Osteocyte (in vitro differentiated cells): ENCODE measurements at regions not wholly inside any gene's neighbourhood (a gene's known extent, or its start where the extent isn't known, plus 50 kb on each side); places are given as distances from the start of the nearest gene placed in this dataset.
"Not testable (repeated sequence)": the region's sequence is repeated elsewhere in the genome, so short reads cannot be mapped to it uniquely, and the experiment has no call there.

Experiments used
- DNase-seq: peaks from one replicate; pipeline ENCODE4 v3.0.0; 2021; ENCODE audit warnings: mixed read lengths; ENCODE audit not compliant: unreplicated experiment; ENCODE audit errors: extremely low spot score
- H3K27ac Mint-ChIP-seq: one replicate; pipeline ENCODE4 v1.8.0; 2021; ENCODE audit warnings: mild to moderate bottlenecking, mixed read lengths; ENCODE audit not compliant: unreplicated experiment
- H3K27me3 Mint-ChIP-seq: one replicate; pipeline ENCODE4 v1.8.0; 2021; ENCODE audit warnings: mixed read lengths; ENCODE audit not compliant: unreplicated experiment
- H3K36me3 Mint-ChIP-seq: one replicate; pipeline ENCODE4 v1.8.0; 2021; ENCODE audit warnings: mixed read lengths; ENCODE audit not compliant: unreplicated experiment
- H3K4me1 Mint-ChIP-seq: one replicate; pipeline ENCODE4 v1.8.0; 2021; ENCODE audit warnings: mixed read lengths; ENCODE audit not compliant: unreplicated experiment
- H3K4me3 Mint-ChIP-seq: one replicate; pipeline ENCODE4 v1.8.0; 2021; ENCODE audit warnings: mild to moderate bottlenecking, moderate library complexity, mixed read lengths; ENCODE audit not compliant: unreplicated experiment
- H3K9me3 Mint-ChIP-seq: one replicate; pipeline ENCODE4 v1.8.0; 2021; ENCODE audit warnings: mixed read lengths; ENCODE audit not compliant: unreplicated experiment
- TF ChIP-seq, protein P1 (sequence below): fragments of 200-600 bp; sonication (generic); IDR thresholded peaks from 2 replicates; pipeline ENCODE4 v1.5.0; 2021; ENCODE audit warnings: antibody characterized with exemption, mild to moderate bottlenecking, moderate library complexity

DNA sequence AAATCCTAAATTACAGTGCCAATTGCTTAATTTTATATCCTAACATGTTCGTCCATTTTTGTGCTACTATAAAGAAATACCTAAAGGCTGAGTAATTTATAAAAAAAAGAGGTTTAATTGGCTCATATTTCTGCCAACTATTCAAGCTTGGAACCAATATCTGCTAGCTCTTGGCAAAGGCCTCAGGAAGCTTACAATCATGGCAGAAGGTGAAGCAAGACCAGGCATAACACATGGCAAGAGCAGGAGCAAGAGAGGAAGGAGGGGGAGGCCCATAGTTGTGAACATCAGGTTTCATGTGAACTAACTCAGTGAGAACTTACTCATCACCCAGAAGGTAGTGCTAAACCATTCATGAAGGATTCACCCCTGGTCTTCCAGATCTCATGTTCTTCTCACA, 494.3 kb downstream of the CCER1 start:
- Mint-ChIP-seq H3K27me3 (no peaks in the 10 kb centered on the region), H3K36me3 (no peaks in the 10 kb centered on the region), H3K27ac (no peak overlapping the region), H3K4me1 (peaks cover 2% of the 10 kb centered on the region), H3K4me3 (no peak overlapping the region), H3K9me3 (peaks cover 4% of the 10 kb centered on the region)
- TF ChIP-seq, protein P1, sequence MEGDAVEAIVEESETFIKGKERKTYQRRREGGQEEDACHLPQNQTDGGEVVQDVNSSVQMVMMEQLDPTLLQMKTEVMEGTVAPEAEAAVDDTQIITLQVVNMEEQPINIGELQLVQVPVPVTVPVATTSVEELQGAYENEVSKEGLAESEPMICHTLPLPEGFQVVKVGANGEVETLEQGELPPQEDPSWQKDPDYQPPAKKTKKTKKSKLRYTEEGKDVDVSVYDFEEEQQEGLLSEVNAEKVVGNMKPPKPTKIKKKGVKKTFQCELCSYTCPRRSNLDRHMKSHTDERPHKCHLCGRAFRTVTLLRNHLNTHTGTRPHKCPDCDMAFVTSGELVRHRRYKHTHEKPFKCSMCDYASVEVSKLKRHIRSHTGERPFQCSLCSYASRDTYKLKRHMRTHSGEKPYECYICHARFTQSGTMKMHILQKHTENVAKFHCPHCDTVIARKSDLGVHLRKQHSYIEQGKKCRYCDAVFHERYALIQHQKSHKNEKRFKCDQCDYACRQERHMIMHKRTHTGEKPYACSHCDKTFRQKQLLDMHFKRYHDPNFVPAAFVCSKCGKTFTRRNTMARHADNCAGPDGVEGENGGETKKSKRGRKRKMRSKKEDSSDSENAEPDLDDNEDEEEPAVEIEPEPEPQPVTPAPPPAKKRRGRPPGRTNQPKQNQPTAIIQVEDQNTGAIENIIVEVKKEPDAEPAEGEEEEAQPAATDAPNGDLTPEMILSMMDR = no peak
- no peak for DNase-seq

DNA sequence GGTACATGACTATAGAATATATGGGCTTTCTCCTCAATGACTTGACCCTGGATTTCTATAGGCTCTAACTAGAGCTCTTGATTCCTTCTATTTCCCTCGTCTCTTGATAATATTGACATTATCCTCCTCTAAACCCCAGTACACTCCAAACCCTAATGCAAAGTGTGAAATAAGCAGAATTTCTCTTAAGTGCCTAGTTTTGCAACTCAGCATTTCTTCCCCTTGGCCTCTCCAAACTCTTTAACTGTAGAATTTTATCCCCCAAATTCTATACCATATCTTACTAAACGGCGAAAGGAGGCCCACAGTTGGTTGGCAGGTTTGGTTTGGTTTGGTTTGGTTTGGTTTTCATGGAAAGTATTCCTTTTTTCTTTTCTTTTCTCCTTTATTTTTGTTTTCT, 498.7 kb downstream of the CCER1 start:
- Mint-ChIP-seq H3K27ac (no peak overlapping the region), H3K9me3 (peaks cover 4% of the 10 kb centered on the region), H3K27me3 (no peaks in the 10 kb centered on the region), H3K4me3 (no peak overlapping the region), H3K4me1 (peaks cover 2% of the 10 kb centered on the region), H3K36me3 (no peaks in the 10 kb centered on the region)
- DNase-seq = no peak
- TF ChIP-seq, protein P1 = no peak

DNA sequence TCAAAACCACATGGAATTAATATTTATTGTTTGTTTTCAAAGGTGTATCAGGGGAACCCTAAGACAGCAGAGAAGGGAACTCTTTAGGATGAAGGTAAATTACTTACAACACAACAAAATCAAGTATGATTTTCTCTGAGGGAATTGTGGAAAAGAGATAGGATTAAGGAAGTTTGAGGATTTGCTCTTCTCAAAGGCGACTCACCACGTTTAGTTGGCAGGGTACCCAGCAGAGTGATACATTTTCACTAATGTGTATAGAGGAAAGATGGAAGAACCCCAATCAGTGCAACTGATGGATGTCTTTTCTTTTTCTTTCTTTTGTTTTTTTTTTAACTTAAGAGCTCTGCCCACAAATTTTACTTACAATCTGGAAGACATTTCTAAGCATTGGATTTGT, 499.2 kb downstream of the CCER1 start:
- Mint-ChIP-seq H3K27me3 (no peaks in the 10 kb centered on the region), H3K4me3 (no peak overlapping the region), H3K36me3 (no peaks in the 10 kb centered on the region), H3K4me1 (peaks cover 2% of the 10 kb centered on the region), H3K27ac (no peak overlapping the region), H3K9me3 (peaks cover 7% of the 10 kb centered on the region)
- no peak for DNase-seq
- TF ChIP-seq, protein P1 = no peak

DNA sequence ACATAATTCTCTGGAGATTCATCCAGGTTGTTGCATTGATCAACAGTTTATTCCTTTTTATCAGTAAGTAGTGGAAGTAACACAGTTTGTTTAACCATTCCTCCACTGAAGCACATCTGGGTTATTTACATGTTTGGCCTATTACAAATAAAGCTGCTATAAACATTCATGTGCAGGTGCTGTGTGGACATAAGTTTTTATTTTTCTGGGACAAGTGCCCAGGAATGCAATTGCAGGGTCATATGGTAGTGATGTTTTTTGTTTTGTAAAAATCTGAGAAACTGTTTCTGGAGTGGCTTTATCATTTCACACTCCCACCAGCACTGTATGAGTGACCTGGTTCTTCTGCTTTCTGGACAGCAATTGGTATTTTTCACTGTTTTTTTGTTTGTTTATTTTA, 505.4 kb downstream of the CCER1 start:
- Mint-ChIP-seq H3K4me1 (no peaks in the 10 kb centered on the region), H3K27ac (no peak overlapping the region), H3K27me3 (no peaks in the 10 kb centered on the region), H3K36me3 (no peaks in the 10 kb centered on the region), H3K4me3 (no peak overlapping the region), H3K9me3 (peaks cover 3% of the 10 kb centered on the region)
- TF ChIP-seq, protein P1 = no peak
- no peak for DNase-seq

DNA sequence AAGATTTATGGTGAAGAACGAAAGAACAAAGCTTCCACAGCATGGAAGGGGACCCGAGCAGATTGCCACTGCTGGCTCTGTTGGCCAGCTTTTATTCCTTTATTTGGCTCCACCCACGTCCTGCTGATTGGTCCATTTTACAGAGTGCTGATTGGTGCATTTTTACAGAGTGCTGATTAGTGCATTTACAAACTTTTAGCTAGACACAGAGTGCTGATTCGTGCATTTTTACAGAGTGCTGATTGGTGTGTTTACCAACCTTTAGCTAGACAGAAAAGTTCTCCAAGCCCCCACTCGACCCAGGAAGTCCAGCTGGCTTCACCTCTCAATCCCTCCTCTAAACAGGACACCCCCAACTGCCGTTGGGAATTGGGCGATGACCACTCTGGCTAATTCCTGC, 511.5 kb downstream of the CCER1 start:
- not testable (repeated sequence) for H3K9me3 Mint-ChIP-seq, DNase-seq, H3K27ac Mint-ChIP-seq, H3K4me3 Mint-ChIP-seq, H3K4me1 Mint-ChIP-seq, H3K27me3 Mint-ChIP-seq, H3K36me3 Mint-ChIP-seq

DNA sequence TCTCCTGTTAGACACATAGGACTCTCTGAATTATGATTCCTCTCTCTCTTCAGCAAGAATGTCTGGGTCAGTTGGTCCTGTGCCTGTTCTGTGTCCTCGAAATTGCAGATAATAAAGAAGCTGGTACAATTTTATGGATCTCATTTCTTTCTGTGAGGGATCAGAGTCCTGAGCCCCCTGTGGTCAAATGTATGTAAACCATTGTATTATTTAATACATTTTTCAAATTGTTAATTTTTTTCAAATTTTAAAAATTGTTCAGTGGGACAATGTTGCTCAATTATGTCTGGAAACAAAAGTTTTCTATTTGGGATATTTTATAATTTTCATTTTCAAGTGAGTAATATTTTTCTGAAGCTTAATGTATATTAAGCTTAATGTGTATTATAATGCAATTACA, 513.5 kb downstream of the CCER1 start:
- no peak for DNase-seq
- H3K36me3 Mint-ChIP-seq = peaks cover 2% of the 10 kb centered on the region
- no peak overlapping the region for H3K4me3 Mint-ChIP-seq
- H3K4me1 Mint-ChIP-seq = no peaks in the 10 kb centered on the region
- TF ChIP-seq, protein P1 = no peak
- no peak overlapping the region for H3K27ac Mint-ChIP-seq
- no peaks in the 10 kb centered on the region for H3K27me3 Mint-ChIP-seq
- peaks cover 9% of the 10 kb centered on the region for H3K9me3 Mint-ChIP-seq
